ENCODE measurements at regions not wholly inside any gene's neighbourhood (a gene's known extent, or its start where the extent isn't known, plus 50 kb on each side); places are given as distances from the start of the nearest gene placed in this dataset.

GRCh38 chr15:47352217-47352616 is 365.1 kb upstream of the SEMA6D start:
- WGBS, 4 donors, result 58 to 69% (median 62%) methylated on average over 3 of the region's 3 CpGs
- intact Hi-C loops (cut with DNase I), result no loop called here
- Histone ChIP-seq H3K9me3 (replicated peaks in 1 of 3) (no peaks in the 10 kb centered on the region), H3K4me1 (replicated peaks in 1 of 2) (no peaks in the 10 kb centered on the region), H3K27ac (no peak overlapping the region), H3K27me3 (no peaks in the 10 kb centered on the region), H3K36me3 (replicated peaks in 1 of 2) (no peaks in the 10 kb centered on the region), H3K4me3 (no peak overlapping the region)
- DNase-seq, result no peak
- no peak for TF ChIP-seq POLR2A (IDR thresholded peaks at IDR 0.05)
- TF ChIP-seq CTCF (IDR thresholded peaks at IDR 0.05), result no peak

GRCh38 chr15:47355759-47356158 is 361.5 kb upstream of the SEMA6D start:
- intact Hi-C loops (cut with DNase I), result no loop called here
- H3K9me3 ChIP-seq (replicated peaks in 1 of 3), result no peaks in the 10 kb centered on the region
- H3K27me3 ChIP-seq, result no peaks in the 10 kb centered on the region
- H3K36me3 ChIP-seq (replicated peaks in 1 of 2), result no peaks in the 10 kb centered on the region
- TF ChIP-seq CTCF (IDR thresholded peaks at IDR 0.05) (no peak), POLR2A (IDR thresholded peaks at IDR 0.05) (no peak)
- no peak overlapping the region for H3K27ac ChIP-seq
- no peak for DNase-seq
- no peaks in the 10 kb centered on the region for H3K4me1 ChIP-seq (replicated peaks in 1 of 2)
- no peak overlapping the region for H3K4me3 ChIP-seq

- H3K36me3 ChIP-seq (replicated peaks in 1 of 2), result no peaks in the 10 kb centered on the region
- no peaks in the 10 kb centered on the region for H3K27me3 ChIP-seq
- TF ChIP-seq CTCF (IDR thresholded peaks at IDR 0.05), result no peak
- no peak for TF ChIP-seq POLR2A (IDR thresholded peaks at IDR 0.05)
- no peak for DNase-seq
- H3K9me3 ChIP-seq (replicated peaks in 1 of 3), result no peaks in the 10 kb centered on the region
- H3K27ac ChIP-seq, result no peak overlapping the region
- H3K4me1 ChIP-seq (replicated peaks in 1 of 2), result no peaks in the 10 kb centered on the region
- intact Hi-C loops (cut with DNase I), result no loop called here
- no peak overlapping the region for H3K4me3 ChIP-seq
- WGBS, 4 donors, result 85 to 90% (median 88%) methylated on average over 2 of the region's 2 CpGs
Measured at GRCh38 chr15:47356297-47356696, 361.0 kb upstream of the SEMA6D start.

GRCh38 chr15:47358876-47359275 is 358.4 kb upstream of the SEMA6D start:
- no peaks in the 10 kb centered on the region for H3K4me1 ChIP-seq (replicated peaks in 1 of 2)
- no peak for DNase-seq
- H3K9me3 ChIP-seq (replicated peaks in 1 of 3), result no peaks in the 10 kb centered on the region
- no peak overlapping the region for H3K27ac ChIP-seq
- 42 to 79% (median 66%) methylated on average over 2 of the region's 2 CpGs for WGBS, 4 donors
- no peak for TF ChIP-seq CTCF (IDR thresholded peaks at IDR 0.05)
- no peaks in the 10 kb centered on the region for H3K36me3 ChIP-seq (replicated peaks in 1 of 2)
- no peaks in the 10 kb centered on the region for H3K27me3 ChIP-seq
- intact Hi-C loops (cut with DNase I), result no loop called here
- no peak overlapping the region for H3K4me3 ChIP-seq

Data from adrenal gland (tissue), 9 donors.